Gastroesophageal sphincter (tissue), 4 donors: ENCODE measurements at regions not wholly inside any gene's neighbourhood (a gene's known extent, or its start where the extent isn't known, plus 50 kb on each side); places are given as distances from the start of the nearest gene placed in this dataset.

Source experiments
- ATAC-seq: fragments of 150-250 bp; one replicate; pipeline ENCODE4 v1.9.1; 2016; ENCODE audit warnings: mild to moderate bottlenecking, moderate library complexity
- H3K27ac ChIP-seq, 4 donors: fragments of 200-600 bp; sonication (generic) in 3 of 4; 1 replicate in 3 of 4; 2 replicates in 1 of 4; pipeline ENCODE4 v1.5.1; 2016 to 2019
- H3K27me3 ChIP-seq: fragments of 200-600 bp; sonication (generic); one replicate; pipeline ENCODE4 v1.5.1; 2019
- H3K36me3 ChIP-seq, 2 donors: fragments of 200-600 bp; sonication (generic); one replicate each; pipeline ENCODE4 v1.5.1; 2019; ENCODE audit warnings: control low read depth in 1 of 2
- H3K4me1 ChIP-seq, 3 donors: fragments of 200-600 bp; sonication (generic); 1 replicate in 2 of 3; 2 replicates in 1 of 3; pipeline ENCODE4 v1.5.1; 2016 to 2019; ENCODE audit warnings: control low read depth in 2 of 3
- H3K4me3 ChIP-seq, 2 donors: fragments of 200-600 bp; sonication (generic); one replicate each; pipeline ENCODE4 v1.5.1; 2019; ENCODE audit warnings: mild to moderate bottlenecking in 1 of 2, moderate library complexity in 1 of 2
- H3K9me3 ChIP-seq, 3 donors: fragments of 200-600 bp; sonication (generic); one replicate each; pipeline ENCODE4 v1.5.1; 2017 to 2019; ENCODE audit warnings: control low read depth in 2 of 3
- CTCF ChIP-seq, 4 experiments: fragments of 200-600 bp in 2 of 4; fragments of 450-650 bp in 2 of 4; sonication (generic) in 1 of 4; IDR thresholded peaks; one replicate each; pipeline ENCODE4 v1.5.1; 2017 to 2019; ENCODE audit warnings: antibody characterized with exemption in 4 of 4, mild to moderate bottlenecking in 2 of 4, moderate library complexity in 2 of 4
- EP300 ChIP-seq: sonication (generic); formaldehyde crosslinking; IDR thresholded peaks from one replicate; pipeline ENCODE4 v1.6.1; 2017; ENCODE audit warnings: antibody characterized with exemption, mild to moderate bottlenecking
- POLR2A ChIP-seq, 2 donors: fragments of 450-650 bp; IDR thresholded peaks; one replicate each; pipeline ENCODE4 v1.6.1; 2017; ENCODE audit warnings: antibody characterized with exemption in 2 of 2, mild to moderate bottlenecking in 2 of 2, moderate library complexity in 1 of 2
- POLR2AphosphoS5 ChIP-seq: sonication (generic); formaldehyde crosslinking; IDR thresholded peaks from one replicate; pipeline ENCODE4 v1.6.1; 2017; ENCODE audit warnings: antibody characterized with exemption
- WGBS, 2 donors: methylation state at CpG; one replicate each; pipeline ENCODE4 v1.1.5; 2018; ENCODE audit warnings: low coverage in 1 of 2; 5-methylcytosine and 5-hydroxymethylcytosine counted together

- Histone ChIP-seq H3K27me3 (peaks cover 54% of the 10 kb centered on the region), H3K4me1 (peaks cover 0 to 11% (median 0%) of the 10 kb centered on the region in 3 donors), H3K36me3 (no peaks in the 10 kb centered on the region), H3K4me3 (no peak overlapping the region), H3K9me3 (no peaks in the 10 kb centered on the region), H3K27ac (no peak overlapping the region)
- 77 to 78% methylated on average over 5 to 18 of the region's 24 CpGs for WGBS, 2 donors
- no peak for TF ChIP-seq POLR2A (IDR thresholded peaks at IDR 0.05)
- TF ChIP-seq EP300 = no peak
- no peak for TF ChIP-seq CTCF (IDR thresholded peaks at IDR 0.05)
- no peak for TF ChIP-seq POLR2AphosphoS5
- ATAC-seq = no peak
These were observed 69.2 kb upstream of the ADGRA1 start for GRCh38 chr10:133018491-133018890.

GRCh38 chr10:133017203-133017601, 70.5 kb upstream of the ADGRA1 start:
- H3K4me3 ChIP-seq = no peak overlapping the region
- no peaks in the 10 kb centered on the region for H3K36me3 ChIP-seq
- no peak overlapping the region for H3K27ac ChIP-seq
- H3K9me3 ChIP-seq = no peaks in the 10 kb centered on the region
- WGBS, 2 donors = 90% methylated on average over 4 of the region's 27 CpGs; no CpG with 5 or more reads in 1 of the 2 donors
- no peak for ATAC-seq
- peaks cover 0 to 2% (median 0%) of the 10 kb centered on the region in 3 donors for H3K4me1 ChIP-seq
- H3K27me3 ChIP-seq = peaks cover 48% of the 10 kb centered on the region
- TF ChIP-seq EP300 (no peak), POLR2A (IDR thresholded peaks at IDR 0.05) (no peak), POLR2AphosphoS5 (no peak), CTCF (IDR thresholded peaks at IDR 0.05) (no peak)

- Histone ChIP-seq H3K9me3 (no peaks in the 10 kb centered on the region), H3K36me3 (no peaks in the 10 kb centered on the region), H3K4me1 (no peaks in the 10 kb centered on the region), H3K4me3 (no peak overlapping the region), H3K27me3 (peaks cover 43% of the 10 kb centered on the region), H3K27ac (no peak overlapping the region)
- WGBS, 2 donors = 94% methylated on average over 33 of the region's 45 CpGs; no CpG with 5 or more reads in 1 of the 2 donors
- no peak for TF ChIP-seq CTCF (IDR thresholded peaks at IDR 0.05)
- no peak for TF ChIP-seq EP300
- no peak for TF ChIP-seq POLR2A (IDR thresholded peaks at IDR 0.05)
- no peak for TF ChIP-seq POLR2AphosphoS5
- no peak for ATAC-seq
These were observed 71.1 kb upstream of the ADGRA1 start for GRCh38 chr10:133016493-133017202.

- no peaks in the 10 kb centered on the region for H3K4me1 ChIP-seq
- no peak overlapping the region for H3K4me3 ChIP-seq
- no peaks in the 10 kb centered on the region for H3K9me3 ChIP-seq
- H3K36me3 ChIP-seq = no peaks in the 10 kb centered on the region
- no peak for ATAC-seq
- TF ChIP-seq POLR2AphosphoS5 (no peak), CTCF (IDR thresholded peaks at IDR 0.05) (no peak), POLR2A (IDR thresholded peaks at IDR 0.05) (no peak), EP300 (no peak)
- H3K27ac ChIP-seq = no peak overlapping the region
- WGBS, 2 donors = 98% methylated on average over 8 of the region's 34 CpGs; no CpG with 5 or more reads in 1 of the 2 donors
- peaks cover 37% of the 10 kb centered on the region for H3K27me3 ChIP-seq
These were observed 71.8 kb upstream of the ADGRA1 start for GRCh38 chr10:133015816-133016462.

- Histone ChIP-seq H3K27ac (no peak overlapping the region), H3K36me3 (no peaks in the 10 kb centered on the region), H3K9me3 (no peaks in the 10 kb centered on the region), H3K4me3 (no peak overlapping the region), H3K27me3 (peaks cover 35% of the 10 kb centered on the region), H3K4me1 (no peaks in the 10 kb centered on the region)
- TF ChIP-seq POLR2A (IDR thresholded peaks at IDR 0.05) (no peak), CTCF (IDR thresholded peaks at IDR 0.05) (no peak), POLR2AphosphoS5 (no peak), EP300 (no peak)
- 60 to 71% methylated on average over 1 to 12 of the region's 18 CpGs for WGBS, 2 donors
- ATAC-seq = no peak
These were observed 72.4 kb upstream of the ADGRA1 start for GRCh38 chr10:133015321-133015720.
